AG04450 (cell line): ENCODE measurements at regions not wholly inside any gene's neighbourhood (a gene's known extent, or its start where the extent isn't known, plus 50 kb on each side); places are given as distances from the start of the nearest gene placed in this dataset.

Experiments
- CTCF ChIA-PET: fragments of 300-600, 350-600 bp; formaldehyde crosslinking; extraction: SDS; loops from one replicate; lab custom pipeline; 2022; ENCODE audit warnings: antibody characterized with exemption, inconsistent platforms; lab: Charles Lee
- POLR2A ChIA-PET: fragments of 350-600 bp; formaldehyde crosslinking; extraction: SDS; loops from one replicate; lab custom pipeline; 2021; ENCODE audit warnings: antibody characterized with exemption, inconsistent platforms; lab: Yijun Ruan, JAX
- DNase-seq: peaks from one replicate; pipeline ENCODE4 v3.0.0-alpha.2; 2011; ENCODE audit warnings: low read depth, low spot score
- H3K27ac ChIP-seq: one replicate; pipeline ENCODE4 v1.5.1; 2012; ENCODE audit warnings: low read depth, low read length, control low read depth
- H3K27me3 ChIP-seq: one replicate; pipeline ENCODE4 v1.6.0; 2012; ENCODE audit warnings: low read length; ENCODE audit not compliant: control insufficient read depth, insufficient read depth
- H3K4me3 ChIP-seq: 2 replicates; pipeline ENCODE4 v1.5.1; 2011; ENCODE audit warnings: mild to moderate bottlenecking, low read depth, low read length, control low read depth
- H3K9me3 ChIP-seq: 2 replicates; pipeline ENCODE4 v1.5.1; 2012; ENCODE audit warnings: low read length; ENCODE audit not compliant: control insufficient read depth, insufficient read depth
- TF ChIP-seq, protein P1 (sequence below): IDR thresholded peaks from 2 replicates; pipeline ENCODE4 v1.5.1; 2011; ENCODE audit warnings: low read depth, low read length, control low read depth, inconsistent platforms

DNA sequence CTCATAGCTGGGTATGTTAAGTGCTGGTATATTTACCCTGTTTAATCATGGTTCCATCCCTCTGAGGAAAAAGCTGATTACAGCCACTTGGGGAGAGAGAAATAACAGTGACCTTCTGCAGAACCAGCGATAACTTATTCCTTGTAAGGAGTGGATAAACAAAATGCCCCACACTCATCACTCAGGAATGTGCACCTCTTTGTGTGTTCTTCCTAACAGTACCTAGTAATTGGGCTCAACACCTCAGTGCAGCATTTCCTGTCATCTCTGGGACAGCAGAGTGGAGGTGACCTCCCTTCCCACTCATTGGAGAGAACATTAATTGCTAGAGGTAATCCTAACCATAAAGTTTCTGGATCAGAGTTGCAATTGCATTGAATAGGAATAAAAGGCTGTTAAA is 112.5 kb upstream of the F3 start:
- no peaks in the 10 kb centered on the region for H3K9me3 ChIP-seq
- ChIA-PET POLR2A (no interaction called here), CTCF (interaction anchor here (0.5 kb wide), 1 partner anchor 96 kb away, joined by 3 read pairs; no protein-coding TSS in a partner anchor)
- no peak overlapping the region for H3K27ac ChIP-seq
- TF ChIP-seq, protein P1, sequence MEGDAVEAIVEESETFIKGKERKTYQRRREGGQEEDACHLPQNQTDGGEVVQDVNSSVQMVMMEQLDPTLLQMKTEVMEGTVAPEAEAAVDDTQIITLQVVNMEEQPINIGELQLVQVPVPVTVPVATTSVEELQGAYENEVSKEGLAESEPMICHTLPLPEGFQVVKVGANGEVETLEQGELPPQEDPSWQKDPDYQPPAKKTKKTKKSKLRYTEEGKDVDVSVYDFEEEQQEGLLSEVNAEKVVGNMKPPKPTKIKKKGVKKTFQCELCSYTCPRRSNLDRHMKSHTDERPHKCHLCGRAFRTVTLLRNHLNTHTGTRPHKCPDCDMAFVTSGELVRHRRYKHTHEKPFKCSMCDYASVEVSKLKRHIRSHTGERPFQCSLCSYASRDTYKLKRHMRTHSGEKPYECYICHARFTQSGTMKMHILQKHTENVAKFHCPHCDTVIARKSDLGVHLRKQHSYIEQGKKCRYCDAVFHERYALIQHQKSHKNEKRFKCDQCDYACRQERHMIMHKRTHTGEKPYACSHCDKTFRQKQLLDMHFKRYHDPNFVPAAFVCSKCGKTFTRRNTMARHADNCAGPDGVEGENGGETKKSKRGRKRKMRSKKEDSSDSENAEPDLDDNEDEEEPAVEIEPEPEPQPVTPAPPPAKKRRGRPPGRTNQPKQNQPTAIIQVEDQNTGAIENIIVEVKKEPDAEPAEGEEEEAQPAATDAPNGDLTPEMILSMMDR: no peak
- H3K27me3 ChIP-seq: no peaks in the 10 kb centered on the region
- DNase-seq: no peak
- no peak overlapping the region for H3K4me3 ChIP-seq

GRCh38 chr1:94653454-94653853 is 111.9 kb upstream of the F3 start:
- Histone ChIP-seq H3K27ac (no peak overlapping the region), H3K9me3 (no peaks in the 10 kb centered on the region), H3K27me3 (no peaks in the 10 kb centered on the region), H3K4me3 (no peak overlapping the region)
- TF ChIP-seq, protein P1: no peak
- ChIA-PET POLR2A (no interaction called here), CTCF (no interaction called here)
- no peak for DNase-seq

DNA sequence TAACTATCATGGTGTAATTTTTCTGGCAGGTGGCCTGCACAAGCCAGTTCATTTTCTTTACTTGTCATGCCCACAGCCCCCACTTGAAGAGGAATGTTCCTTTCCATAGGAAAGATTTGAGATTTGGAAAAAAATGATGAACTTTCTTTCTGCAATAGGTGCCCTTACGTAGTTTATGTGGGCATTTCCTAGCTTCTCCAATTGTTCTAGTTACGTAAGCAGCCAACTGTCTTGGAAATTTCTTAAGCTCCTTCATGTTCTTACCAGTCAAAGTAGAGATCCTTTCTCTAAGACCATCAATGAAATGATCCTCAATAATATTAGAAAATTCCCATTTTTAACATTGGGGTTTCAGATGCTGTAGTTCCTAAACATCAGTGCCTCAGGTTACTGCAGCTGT is 109.5 kb upstream of the F3 start:
- no peak overlapping the region for H3K4me3 ChIP-seq
- no peaks in the 10 kb centered on the region for H3K27me3 ChIP-seq
- H3K9me3 ChIP-seq: no peaks in the 10 kb centered on the region
- no peak for DNase-seq
- no peak overlapping the region for H3K27ac ChIP-seq
- TF ChIP-seq, protein P1: no peak
- POLR2A ChIA-PET: no interaction called here
- CTCF ChIA-PET: no interaction called here

- H3K9me3 ChIP-seq: no peaks in the 10 kb centered on the region
- no peak for DNase-seq
- H3K27ac ChIP-seq: no peak overlapping the region
- TF ChIP-seq, protein P1: no peak
- POLR2A ChIA-PET: interaction anchor here (1.1 kb wide), 1 partner anchor 109 kb away, joined by 3 read pairs; the partner anchor contains the start of gene F3
- H3K4me3 ChIP-seq: no peak overlapping the region
- H3K27me3 ChIP-seq: no peaks in the 10 kb centered on the region
- CTCF ChIA-PET: no interaction called here
These were observed 108.7 kb upstream of the F3 start for GRCh38 chr1:94650301-94650700.

DNA sequence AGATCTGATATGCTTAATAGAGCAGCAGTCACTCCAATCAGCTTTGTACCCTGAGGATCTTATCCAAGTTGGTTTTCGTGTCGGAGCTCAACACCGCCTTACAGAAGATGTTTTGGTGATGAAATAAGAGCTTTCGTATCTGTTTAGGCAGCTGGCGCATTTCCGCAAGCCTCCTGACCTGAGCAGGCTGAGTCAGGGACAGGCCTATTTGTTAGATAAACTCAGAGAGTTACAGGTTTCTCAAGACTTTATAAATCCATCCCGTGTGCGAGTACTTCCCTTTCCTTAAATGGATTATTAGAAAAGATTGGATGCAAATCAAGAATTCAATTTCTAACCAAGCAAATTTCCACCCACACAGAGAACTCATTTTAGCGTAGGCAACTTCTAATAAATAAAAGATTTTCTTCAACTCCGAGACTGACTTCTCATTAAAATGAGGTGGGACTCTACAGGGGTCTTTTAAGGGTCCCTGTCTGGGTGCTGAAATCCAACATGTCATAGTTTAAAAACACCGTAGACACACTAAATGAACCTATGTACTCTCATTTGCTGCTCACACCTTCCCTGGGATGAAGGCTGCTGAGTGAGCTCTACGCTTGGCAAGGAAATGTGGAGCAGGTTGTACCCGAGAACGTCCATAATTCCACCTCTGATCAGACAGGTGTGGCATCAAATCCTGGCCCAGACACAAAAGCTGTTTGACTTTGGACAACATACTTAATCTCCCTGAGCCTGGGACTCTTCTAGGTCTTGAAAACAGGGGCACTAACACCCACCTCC is 106.9 kb upstream of the F3 start:
- Histone ChIP-seq H3K4me3 (no peak overlapping the region), H3K9me3 (no peaks in the 10 kb centered on the region), H3K27ac (peak overlapping the region; percentile 97), H3K27me3 (no peaks in the 10 kb centered on the region)
- DNase-seq: peak; percentile 99
- TF ChIP-seq, protein P1: no peak
- ChIA-PET POLR2A (interaction anchor here (0.6 to 1.6 kb wide), 9 partner anchors 10 to 108 kb away, joined by 3 to 12 read pairs (median 3); partner anchors contain the start of gene F3), CTCF (interaction anchor here (1.8 kb wide), 1 partner anchor 158 kb away, joined by 5 read pairs; no protein-coding TSS in a partner anchor)
